ENCODE measurements at regions not wholly inside any gene's neighbourhood (a gene's known extent, or its start where the extent isn't known, plus 50 kb on each side); places are given as distances from the start of the nearest gene placed in this dataset.

DNA sequence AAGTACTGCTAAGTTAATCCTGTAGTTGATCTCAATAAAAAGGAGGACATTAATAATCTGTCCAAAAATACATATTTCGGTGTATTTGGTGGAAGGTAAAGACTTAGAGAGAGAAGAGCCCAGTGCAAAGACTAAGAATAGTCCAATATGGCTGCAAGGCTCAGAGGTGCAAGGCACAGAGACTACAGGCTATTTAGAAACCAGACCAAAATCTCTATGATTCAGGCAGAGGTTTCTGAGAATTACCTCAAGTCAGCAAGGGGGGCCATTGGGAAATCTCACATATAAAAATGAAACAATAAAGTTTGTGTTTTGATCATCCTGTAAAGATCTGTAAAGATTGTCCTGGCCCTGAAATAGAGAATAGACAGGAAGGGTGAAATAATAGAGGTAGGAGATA is 1173.0 kb downstream of the VRK1 start:
- 0% methylated on average over 1 of the region's 1 CpG for WGBS
- intact Hi-C loops (cut with DNase I), result no loop called here
- no peak for DNase-seq (ENCODE audit: extremely low spot score)
- no peaks in the 10 kb centered on the region for H3K9me3 ChIP-seq
- TF ChIP-seq, protein P1, sequence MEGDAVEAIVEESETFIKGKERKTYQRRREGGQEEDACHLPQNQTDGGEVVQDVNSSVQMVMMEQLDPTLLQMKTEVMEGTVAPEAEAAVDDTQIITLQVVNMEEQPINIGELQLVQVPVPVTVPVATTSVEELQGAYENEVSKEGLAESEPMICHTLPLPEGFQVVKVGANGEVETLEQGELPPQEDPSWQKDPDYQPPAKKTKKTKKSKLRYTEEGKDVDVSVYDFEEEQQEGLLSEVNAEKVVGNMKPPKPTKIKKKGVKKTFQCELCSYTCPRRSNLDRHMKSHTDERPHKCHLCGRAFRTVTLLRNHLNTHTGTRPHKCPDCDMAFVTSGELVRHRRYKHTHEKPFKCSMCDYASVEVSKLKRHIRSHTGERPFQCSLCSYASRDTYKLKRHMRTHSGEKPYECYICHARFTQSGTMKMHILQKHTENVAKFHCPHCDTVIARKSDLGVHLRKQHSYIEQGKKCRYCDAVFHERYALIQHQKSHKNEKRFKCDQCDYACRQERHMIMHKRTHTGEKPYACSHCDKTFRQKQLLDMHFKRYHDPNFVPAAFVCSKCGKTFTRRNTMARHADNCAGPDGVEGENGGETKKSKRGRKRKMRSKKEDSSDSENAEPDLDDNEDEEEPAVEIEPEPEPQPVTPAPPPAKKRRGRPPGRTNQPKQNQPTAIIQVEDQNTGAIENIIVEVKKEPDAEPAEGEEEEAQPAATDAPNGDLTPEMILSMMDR (IDR thresholded peaks at IDR 0.05), result no peak
- no peak overlapping the region for H3K27ac ChIP-seq (replicated peaks in 1 of 4)
- peaks cover 0 to 6% (median under 1%) of the 10 kb centered on the region in 4 donors for H3K4me1 ChIP-seq
- no peak overlapping the region for H3K4me3 ChIP-seq
- H3K36me3 ChIP-seq, result no peaks in the 10 kb centered on the region
- H3K27me3 ChIP-seq, result no peaks in the 10 kb centered on the region

DNA sequence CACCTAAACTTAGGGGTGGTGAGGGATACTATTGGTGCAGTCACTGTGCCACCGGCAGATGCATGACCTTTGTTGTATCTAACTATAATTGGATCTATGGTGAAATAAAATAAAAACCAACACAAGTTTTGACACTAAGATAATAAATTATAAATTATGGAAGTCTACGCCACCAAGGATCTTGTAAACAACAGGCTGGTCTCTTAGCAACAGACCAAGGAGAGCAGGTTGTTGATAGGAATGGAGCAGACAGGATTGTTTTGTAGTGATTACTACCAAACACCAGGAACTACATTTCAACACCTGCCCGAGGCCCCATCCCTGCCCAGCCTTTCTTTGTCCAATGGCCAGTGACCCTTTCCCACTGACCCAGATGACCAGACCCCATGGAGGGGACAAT is 1178.0 kb downstream of the VRK1 start:
- intact Hi-C loops (cut with DNase I), result no loop called here
- Histone ChIP-seq H3K9me3 (no peaks in the 10 kb centered on the region), H3K27ac (replicated peaks in 1 of 4) (peak overlapping the region in 3 of 4 donors; percentile 0 to 74 (median 69)), H3K36me3 (no peaks in the 10 kb centered on the region), H3K4me3 (no peak overlapping the region), H3K27me3 (no peaks in the 10 kb centered on the region), H3K4me1 (peaks cover 7 to 44% (median 29%) of the 10 kb centered on the region in 4 donors)
- DNase-seq (ENCODE audit: extremely low spot score), result no peak
- 57% methylated on average over 3 of the region's 3 CpGs for WGBS
- TF ChIP-seq EP300 (IDR thresholded peaks at IDR 0.05) (no peak), POLR2AphosphoS5 (IDR thresholded peaks at IDR 0.05) (no peak), POLR2A (IDR thresholded peaks at IDR 0.05; ENCODE audit: low read depth) (no peak)
- TF ChIP-seq, protein P1 (IDR thresholded peaks at IDR 0.05), result no peak

DNA sequence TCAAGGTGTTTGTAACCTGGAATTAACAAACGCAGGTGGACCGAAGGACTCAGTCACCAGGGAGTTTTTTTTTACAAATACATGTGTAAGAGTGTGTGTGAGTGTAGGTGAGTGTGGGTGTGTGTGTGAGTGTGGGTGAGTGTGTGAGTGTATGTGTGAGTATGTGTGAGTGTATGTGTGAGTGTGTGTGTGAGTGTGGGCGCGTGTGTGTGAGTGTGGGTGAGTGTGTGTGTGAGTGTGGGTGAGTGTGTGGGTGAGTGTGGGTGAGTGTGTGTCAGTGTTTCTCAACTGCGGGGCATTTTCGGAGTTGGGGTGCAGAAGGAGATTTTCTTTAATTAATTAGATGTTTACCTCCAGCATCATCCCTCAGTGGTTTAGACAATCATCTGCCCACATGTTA is 1178.8 kb downstream of the VRK1 start:
- Histone ChIP-seq H3K36me3 (no peaks in the 10 kb centered on the region), H3K4me3 (no peak overlapping the region), H3K4me1 (peaks cover 7 to 44% (median 29%) of the 10 kb centered on the region in 4 donors), H3K9me3 (no peaks in the 10 kb centered on the region), H3K27ac (replicated peaks in 1 of 4) (peak overlapping the region; percentile 68 to 74 (median 68)), H3K27me3 (no peaks in the 10 kb centered on the region)
- no peak for TF ChIP-seq POLR2A (IDR thresholded peaks at IDR 0.05; ENCODE audit: low read depth)
- no peak for TF ChIP-seq POLR2AphosphoS5 (IDR thresholded peaks at IDR 0.05)
- TF ChIP-seq, protein P1 (IDR thresholded peaks at IDR 0.05), result no peak
- no peak for TF ChIP-seq EP300 (IDR thresholded peaks at IDR 0.05)
- DNase-seq (ENCODE audit: extremely low spot score), result no peak
- 93% methylated on average over 6 of the region's 6 CpGs for WGBS
- intact Hi-C loops (cut with DNase I), result no loop called here

DNA sequence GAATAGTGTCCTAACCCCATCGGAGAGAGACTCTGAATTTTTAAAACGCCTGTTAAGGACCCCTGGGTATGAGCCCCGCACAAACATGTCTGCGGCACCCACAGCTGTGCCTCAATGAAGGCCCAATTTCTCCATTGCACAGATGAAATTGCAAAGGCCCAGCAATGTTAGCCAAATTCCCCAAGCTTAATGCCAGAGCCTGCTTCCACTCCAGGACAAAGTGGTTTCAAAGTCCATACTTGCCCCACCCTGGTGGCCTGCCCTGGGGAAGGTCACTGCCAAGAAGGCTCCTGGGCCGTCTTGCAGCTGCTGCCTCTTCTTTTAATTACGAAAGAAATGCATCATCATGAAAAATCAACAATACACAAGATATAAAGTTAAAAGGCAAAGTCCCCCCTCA is 1179.7 kb downstream of the VRK1 start:
- DNase-seq (ENCODE audit: extremely low spot score), result no peak
- TF ChIP-seq EP300 (IDR thresholded peaks at IDR 0.05) (no peak), POLR2AphosphoS5 (IDR thresholded peaks at IDR 0.05) (no peak), POLR2A (IDR thresholded peaks at IDR 0.05; ENCODE audit: low read depth) (no peak)
- TF ChIP-seq, protein P1 (IDR thresholded peaks at IDR 0.05), result no peak
- WGBS, result 72% methylated on average over 5 of the region's 6 CpGs

DNA sequence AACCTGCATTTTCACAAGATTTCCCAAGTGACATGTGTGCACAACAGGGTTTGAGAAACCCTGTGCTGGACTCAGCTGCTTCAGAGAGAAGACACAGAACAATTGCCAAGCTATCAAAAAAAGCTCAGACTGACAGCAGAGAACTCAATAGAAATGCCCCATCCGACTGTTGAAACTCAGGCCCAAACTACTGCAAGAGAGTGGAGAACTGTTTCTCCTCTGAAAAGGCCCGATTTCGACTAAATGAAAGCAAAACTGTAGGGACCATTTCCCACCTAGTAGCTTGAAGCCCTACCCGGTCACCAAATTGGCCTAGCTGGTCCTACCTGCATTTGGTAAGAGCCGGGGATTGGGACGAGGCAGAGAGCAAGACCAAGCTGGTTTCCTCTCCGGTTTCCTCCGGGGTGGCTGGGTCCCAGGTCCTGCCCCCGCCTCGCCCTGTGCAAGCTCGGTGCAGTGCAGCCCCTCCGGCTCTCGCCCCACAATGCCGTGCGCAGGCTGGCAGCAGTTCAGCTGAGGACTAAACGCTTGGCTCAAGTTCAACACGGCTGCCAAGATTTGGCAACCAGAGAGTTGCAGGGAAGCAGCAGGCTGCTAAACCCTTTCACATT is 1180.6 kb downstream of the VRK1 start:
- intact Hi-C loops (cut with DNase I), result no loop called here
- no peaks in the 10 kb centered on the region for H3K27me3 ChIP-seq
- peaks cover 7 to 44% (median 29%) of the 10 kb centered on the region in 4 donors for H3K4me1 ChIP-seq
- 44% methylated on average over 13 of the region's 17 CpGs for WGBS
- no peaks in the 10 kb centered on the region for H3K36me3 ChIP-seq
- peak overlapping the region; percentile 45 to 58 (median 50) for H3K4me3 ChIP-seq
- TF ChIP-seq POLR2A (IDR thresholded peaks at IDR 0.05; ENCODE audit: low read depth), result no peak
- peak; percentile 48 for TF ChIP-seq POLR2AphosphoS5 (IDR thresholded peaks at IDR 0.05)
- peak overlapping the region; percentile 68 to 74 (median 68) for H3K27ac ChIP-seq (replicated peaks in 1 of 4)
- no peak for DNase-seq (ENCODE audit: extremely low spot score)
- no peaks in the 10 kb centered on the region for H3K9me3 ChIP-seq

More for the DNA sequence above, 1179.7 kb downstream of the VRK1 start:
- Histone ChIP-seq H3K4me3 (peak overlapping the region; percentile 45 to 58 (median 50)), H3K27ac (replicated peaks in 1 of 4) (peak overlapping the region; percentile 68 to 74 (median 68)), H3K27me3 (no peaks in the 10 kb centered on the region), H3K4me1 (peaks cover 7 to 44% (median 29%) of the 10 kb centered on the region in 4 donors), H3K36me3 (no peaks in the 10 kb centered on the region), H3K9me3 (no peaks in the 10 kb centered on the region)
- intact Hi-C loops (cut with DNase I), result no loop called here
